Dermis blood vessel endothelial cell (primary cell): ENCODE measurements at regions not wholly inside any gene's neighbourhood (a gene's known extent, or its start where the extent isn't known, plus 50 kb on each side); places are given as distances from the start of the nearest gene placed in this dataset.

Source experiments
- DNase-seq: peaks from one replicate; pipeline ENCODE4 v3.0.0; 2010

DNA sequence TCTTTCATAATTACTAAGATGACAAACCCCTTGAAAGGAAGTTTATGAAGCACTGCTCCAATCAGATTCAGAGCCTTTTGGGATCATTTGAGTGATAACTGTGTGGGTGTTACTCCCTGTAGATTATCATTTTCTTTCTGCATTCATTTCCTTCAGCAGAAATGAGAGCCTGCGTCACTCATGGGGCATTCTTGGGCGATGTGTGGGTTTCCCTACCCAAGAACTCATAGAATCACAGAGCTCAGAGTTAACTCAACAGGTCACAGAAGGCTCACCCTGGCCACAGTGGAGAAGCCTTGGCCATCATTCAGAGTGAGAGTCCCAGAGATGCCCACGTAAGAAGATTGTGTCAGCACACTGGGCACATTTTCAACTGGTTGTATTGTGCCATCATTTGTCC is 401.9 kb downstream of the TLE4 start:
- DNase-seq: no peak

DNA sequence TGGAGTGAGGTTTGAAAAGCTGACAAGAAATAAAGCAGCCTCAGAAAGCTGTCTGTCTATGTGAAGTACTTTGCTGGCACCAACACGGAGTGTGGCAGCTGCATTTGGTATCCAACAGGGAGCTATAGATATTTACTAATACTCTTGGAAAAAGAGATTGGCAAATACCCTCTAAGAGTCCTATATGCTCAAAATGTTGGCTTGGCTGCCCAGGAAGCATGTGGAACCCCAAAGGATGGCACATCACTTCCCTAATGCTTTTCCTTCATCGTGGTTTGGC is 398.3 kb downstream of the TLE4 start:
- DNase-seq: no peak

DNA sequence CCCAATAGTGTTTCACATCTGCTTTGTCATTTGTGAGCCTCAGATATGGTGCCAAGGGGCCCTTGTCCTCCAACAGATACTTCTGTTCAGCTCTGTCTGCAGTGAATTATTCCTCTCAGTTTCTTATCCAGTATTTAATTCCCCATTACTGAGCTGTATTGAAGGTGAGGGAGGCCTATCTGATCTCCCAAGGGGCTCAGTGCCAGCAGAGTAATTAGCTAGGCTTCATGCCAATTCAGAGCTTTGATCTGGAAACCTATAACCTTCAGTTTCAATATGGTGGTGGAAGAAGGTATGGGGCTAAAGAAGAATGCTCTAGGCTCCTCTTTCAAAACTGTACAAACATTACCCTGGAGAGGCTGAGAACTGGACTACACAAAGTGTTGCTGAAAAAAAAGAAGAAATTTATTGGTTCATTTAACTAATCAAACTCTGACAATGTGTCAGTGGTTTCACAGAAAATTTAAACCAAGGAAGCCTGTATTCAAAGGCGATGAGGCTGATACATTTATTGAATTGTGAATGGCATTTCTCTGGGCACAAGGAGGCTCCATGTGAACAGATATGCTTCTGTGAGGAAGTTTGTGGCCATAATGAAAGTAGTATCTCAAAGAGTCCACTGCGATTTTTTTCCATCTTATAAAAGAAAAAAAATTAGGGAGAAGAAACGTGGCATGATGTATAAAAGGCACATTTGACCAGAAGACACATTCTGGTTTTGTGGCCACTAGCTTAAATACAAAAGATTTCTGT is 397.8 kb downstream of the TLE4 start:
- DNase-seq: no peak

DNA sequence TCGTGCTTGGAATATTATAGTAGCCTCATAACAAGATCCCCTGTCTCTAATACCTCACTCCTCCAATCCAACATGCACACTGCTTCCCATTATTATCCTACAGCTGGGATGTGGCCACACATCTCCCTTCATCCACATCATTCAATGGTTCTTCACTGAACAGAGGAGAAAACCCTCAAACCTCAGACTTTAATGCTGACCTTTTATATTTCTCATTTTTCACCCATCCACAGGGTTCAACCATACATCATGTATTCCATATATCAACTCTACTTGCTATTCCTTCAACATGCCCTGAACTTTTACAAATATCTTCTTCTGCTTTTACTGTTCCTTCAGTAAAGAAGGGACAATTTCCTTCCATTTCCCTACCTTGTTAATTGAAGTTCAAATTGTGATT is 396.8 kb downstream of the TLE4 start:
- DNase-seq: no peak

DNA sequence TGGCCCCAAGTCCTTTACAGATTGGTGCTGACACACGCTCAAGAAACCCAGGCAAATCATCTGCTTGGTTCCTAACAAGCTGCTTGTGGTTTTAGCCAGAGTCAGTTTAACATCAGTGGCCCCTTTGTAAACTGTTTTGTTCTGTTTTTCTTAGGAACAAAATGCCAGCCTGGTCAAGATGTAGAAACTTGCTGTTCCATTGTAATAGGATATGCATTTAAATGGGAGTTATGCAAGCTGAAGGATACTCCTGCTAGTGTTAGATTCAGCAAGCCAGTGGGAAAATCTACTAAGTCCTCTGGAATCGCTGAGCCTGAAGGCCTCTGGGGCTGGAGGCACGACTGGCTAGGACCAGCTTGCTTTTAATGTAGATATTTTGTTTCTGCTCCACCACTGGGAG is 391.1 kb downstream of the TLE4 start:
- DNase-seq: no peak

DNA sequence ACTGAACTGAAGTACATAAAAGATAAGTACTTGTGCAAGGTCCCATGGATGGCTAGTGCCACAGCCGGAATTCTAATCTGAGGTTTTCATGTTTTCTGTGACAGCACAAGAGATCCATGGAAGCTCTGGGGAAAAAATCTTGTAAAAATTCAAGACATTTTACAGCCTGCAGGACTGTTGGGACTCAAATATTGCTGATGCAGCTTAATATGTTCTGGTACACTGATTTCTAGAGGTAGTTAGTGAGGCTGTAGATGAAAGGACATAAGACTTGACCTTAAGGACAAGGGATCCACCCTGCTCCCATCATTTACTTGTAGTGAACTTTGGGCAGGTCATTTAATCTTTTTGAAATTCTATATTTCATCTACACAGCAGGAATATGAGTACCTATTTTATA is 390.4 kb downstream of the TLE4 start:
- no peak for DNase-seq

DNA sequence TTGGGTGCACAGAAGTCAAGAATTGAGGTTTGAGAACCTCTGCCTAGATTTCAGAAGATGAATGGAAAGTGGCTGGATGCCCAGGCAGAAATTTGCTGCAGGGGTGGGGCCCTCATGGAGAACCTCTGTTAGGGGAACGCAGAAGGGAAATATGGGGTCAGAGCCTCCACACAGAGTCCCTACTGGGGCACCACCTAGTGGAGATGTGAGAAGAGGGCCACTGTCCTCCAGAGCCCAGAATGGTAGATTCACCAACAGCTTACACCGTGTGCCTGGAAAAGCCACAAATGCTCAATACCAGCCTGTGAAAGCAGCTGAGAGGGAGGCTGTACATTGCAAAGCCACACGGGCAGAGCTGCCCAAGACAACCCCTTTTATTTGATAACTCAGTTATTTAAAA is 383.5 kb downstream of the TLE4 start:
- no peak for DNase-seq

DNA sequence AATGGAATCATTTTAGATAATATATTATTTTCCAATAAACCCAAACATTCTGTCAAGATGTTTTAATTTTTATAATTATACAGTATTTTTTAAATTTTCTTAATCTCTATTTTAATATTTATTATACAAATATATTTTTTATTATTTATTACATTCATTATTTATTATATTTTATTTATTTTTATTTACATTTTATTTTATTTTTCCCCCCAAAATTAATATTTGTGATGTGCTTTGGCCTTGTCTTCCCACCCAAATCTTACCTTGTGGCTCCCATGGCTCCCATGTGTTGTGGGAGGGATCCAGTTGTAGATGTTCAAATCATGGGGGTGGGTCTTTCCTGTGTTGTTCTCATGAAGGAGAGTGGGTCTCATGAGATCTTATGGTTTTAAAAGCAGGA is 382.1 kb downstream of the TLE4 start:
- DNase-seq: no peak

DNA sequence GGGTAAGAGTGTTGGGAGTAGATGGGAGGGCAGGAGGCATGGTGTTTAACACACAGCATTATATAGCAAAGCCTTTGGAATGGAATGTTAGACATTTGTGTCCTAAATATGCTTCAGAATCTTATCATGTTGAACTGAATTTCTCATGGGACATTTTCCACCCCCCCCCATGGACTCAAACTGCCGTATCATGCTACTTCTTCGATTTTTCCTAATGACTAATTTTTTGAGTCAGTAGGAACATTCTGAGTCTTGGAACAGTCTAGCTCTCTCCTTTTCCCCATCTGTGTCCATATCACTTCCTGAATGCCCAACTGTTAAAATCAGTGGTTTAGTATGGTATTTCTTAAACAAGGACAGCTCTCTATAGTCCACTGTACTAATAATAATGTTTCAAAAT is 380.6 kb downstream of the TLE4 start:
- DNase-seq: no peak

DNA sequence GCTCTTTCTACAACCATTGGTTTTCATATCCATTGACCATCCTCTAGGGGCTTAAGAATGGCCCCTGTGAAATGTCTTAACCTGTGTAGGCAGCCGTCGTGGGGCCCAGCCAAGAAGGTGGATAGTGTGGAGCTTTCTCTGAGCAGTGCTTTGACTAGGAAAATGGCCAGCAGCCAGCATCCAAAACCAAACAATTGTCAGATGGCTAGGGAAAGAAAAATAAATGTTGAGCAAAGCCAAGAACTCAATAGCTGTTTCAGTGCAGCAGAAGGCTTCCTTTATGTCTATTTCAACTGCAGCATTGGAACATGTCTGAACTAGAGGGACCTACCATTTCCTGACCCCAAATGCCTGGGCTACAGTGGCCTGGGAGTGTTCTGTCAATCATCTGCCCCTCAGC is 374.9 kb downstream of the TLE4 start:
- no peak for DNase-seq

DNA sequence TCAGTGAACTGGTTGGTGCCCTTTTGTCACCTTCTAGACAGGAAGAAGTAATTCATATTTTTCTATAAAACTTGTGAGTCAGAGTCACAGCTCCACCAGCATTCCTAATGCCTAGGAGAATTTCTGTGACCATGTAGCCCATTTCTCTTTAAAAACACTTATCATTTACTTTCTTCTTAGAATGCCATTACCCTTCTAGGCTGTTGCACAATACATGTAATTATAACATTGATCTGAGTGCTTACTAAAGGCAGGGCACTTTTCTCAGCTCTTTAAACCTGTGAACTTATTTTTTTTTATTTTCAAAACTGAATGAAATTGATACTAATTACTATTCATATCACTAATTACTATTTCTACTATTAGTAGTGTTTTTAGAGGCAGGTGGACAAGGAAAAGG is 373.7 kb downstream of the TLE4 start:
- no peak for DNase-seq

DNA sequence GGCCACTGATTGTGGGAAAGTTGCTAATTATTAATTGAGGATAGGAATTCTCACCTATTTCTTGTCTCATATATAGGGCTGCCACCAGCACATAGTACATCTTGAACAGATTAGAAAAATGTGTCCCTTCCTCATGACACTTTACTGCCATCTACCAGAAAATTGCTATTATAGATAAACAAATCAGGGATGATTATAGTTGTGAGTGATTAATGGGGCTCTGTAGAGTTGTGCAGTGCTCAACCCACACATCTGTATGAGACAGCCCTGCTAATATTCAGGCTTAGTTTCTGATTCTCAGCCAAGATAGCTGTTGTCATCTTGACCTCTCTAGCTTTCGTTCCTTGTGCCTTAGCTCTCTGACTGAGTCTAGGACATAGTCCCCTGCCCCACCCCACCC is 373.3 kb downstream of the TLE4 start:
- DNase-seq: no peak

DNA sequence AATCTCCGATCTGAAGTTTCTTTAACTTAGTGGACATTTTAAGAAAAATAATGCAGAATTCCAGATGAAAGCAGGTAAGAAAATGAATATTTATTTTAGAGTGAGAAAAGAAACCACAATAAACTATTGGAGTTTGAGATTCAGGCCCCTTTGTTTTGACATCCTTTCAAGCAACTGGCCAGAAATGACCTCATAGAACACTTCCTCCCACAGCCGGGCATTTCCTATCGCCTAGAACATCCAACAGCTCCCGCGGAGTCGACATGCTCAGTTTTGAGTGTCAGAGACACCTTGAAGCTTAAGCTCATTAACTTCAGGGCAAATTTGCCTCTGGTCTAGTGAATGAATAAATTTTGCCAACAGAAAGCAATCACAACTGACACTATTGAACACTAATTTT is 369.2 kb downstream of the TLE4 start:
- DNase-seq: peak; percentile 35

DNA sequence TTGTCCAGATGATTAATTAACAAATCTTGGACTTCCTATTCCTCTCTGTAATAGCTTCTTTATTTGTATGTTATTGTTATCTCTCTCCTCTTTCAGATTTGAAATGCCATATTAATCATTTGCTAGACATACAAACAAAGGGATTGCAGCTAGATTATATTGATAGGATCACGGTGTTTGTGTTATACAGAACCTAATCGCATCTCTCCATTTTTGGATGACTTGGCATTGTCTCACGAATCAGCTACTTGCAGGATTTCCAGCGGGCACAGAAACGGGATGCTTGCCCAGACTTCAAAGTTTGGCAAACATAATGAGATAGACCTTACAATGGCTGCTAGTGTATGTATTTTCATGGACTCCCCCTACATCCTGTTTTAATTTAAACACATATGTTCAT is 368.1 kb downstream of the TLE4 start:
- no peak for DNase-seq

DNA sequence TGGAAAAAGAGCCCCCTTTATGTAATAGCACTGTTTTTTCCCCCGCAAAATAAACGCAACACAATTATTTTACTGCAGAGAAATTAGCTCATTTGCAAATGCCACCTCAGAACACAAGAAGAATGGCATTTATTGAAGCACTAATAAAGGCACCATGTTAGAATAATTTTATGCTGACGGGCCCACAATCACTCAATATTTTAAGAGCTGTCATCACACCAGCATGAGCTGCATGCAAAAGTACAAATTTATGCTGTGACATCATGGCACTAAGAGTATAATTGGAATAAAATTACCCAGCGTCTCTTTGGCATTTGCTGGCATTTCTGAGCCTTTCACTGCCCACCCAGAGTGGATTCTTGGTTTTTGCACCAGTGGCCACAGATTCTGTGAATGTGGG is 364.6 kb downstream of the TLE4 start:
- DNase-seq: no peak

DNA sequence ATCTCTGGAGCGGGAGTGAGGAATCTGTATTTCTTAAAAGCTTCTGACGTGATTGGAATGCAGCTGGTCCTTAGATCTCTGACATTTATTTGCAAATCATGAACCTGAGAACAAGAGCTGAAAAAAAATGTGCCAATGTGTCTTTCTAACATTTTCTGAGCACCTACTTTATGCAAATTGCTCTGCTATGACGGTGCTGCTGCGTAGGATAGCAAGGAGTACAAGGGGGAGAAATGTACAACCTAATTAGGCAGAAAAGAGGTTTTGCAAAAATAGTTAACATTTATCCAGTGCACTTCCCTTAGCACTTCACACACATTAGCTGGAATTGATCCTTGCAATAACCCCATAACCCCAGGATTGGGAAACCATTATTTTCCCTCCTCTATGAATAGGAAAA is 357.5 kb downstream of the TLE4 start:
- no peak for DNase-seq

DNA sequence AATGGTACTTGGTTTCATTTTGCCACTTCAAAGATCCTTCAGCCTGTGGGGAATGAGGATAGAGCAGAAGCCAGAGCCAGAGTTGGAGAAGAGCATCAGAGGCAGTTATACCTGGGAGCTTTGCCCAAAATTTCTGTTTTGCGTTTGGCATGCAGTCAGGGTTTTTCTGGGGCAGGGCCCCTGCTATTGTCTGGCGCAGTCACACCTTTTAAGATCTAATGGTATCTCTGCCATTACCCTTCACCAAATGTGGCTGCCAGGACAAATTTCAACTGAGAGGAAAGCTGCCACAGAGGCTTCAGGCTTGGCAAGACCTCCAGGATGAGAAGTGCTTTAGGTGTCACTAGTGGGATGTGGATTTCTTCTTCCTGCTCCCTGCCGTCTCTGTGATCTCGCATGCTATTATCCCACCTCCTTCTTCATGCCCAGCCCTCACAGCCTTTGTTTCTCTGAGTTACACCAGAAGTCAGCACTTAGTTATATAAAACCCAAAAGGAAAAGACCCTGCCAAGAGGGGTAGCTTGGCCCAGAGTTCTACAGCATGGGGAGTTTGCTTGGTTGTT is 357.0 kb downstream of the TLE4 start:
- no peak for DNase-seq

DNA sequence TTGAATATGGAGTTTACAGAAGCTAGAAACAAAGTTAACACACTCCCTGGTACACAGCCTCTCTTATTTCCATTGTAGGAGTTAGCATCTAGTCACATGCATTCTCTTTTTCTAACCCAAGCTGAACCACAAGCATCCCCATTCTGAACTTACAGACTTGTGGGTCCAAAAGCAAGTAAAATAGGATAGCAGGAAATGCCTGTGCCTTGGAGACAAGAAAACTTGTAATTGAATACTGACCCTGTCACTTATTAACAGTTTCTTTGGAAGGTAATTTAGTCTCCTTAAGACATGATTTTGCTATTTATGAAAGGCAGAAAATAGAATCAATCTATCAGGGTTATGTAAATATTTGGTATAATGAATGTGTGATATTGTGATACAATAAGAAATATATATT is 353.6 kb downstream of the TLE4 start:
- no peak for DNase-seq

DNA sequence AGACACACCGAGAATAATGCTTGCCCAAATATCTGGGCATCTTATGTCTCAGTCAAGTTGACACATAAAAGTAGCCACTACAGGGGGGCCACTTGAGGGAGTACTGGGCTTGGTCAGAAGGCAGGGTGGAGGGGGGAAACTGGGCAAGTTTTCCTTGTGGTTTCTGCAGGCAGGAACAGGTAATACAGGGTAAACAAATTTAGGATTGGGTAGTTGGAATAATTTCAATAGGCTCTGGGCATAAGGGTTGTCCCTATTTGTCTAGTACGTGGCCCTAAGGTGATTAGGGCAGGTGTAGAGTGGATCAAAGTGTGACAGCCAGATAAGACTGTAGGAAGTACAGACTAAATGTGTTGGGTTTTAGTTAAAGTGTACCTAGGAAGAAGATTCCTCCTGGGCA is 353.1 kb downstream of the TLE4 start:
- no peak for DNase-seq

DNA sequence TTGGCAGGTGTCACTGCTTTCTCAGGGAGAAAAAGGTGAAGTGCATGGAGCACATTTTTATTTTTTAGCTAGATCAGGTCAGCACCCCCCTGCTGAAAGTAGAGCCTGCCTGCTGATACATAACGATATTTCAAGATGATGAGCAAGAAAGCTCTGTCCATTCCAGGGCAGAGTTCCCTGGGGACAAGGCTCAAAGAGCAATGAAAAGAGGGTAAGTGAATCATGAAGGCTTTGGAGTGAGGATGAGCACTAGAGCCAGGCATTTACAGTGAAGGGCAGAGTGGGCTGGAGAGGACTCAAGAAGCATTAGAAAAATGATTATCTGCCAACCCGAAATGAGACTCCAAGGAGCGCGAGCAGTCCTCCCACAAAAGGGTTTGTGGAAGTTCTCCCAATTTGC is 345.7 kb downstream of the TLE4 start:
- DNase-seq: no peak

DNA sequence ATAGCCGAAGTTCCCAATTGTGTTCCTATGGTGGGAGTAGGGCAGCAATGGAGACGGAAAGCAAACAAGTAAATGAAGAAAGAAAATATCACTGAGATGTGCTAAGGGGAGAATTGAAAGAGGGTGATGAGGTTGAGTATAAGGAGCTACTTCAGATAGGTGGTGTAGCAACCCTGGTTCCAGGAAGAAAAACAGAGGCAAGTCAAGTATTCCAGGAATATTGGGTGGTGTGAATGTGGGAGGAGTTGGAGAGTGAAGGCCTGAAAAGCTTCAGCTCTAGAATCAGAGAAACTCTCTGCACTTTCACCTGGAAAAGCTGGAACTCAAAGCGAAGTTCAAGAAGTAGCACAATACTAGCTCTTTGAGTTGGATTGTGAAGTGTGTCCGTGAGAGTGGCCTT is 342.1 kb downstream of the TLE4 start:
- no peak for DNase-seq

DNA sequence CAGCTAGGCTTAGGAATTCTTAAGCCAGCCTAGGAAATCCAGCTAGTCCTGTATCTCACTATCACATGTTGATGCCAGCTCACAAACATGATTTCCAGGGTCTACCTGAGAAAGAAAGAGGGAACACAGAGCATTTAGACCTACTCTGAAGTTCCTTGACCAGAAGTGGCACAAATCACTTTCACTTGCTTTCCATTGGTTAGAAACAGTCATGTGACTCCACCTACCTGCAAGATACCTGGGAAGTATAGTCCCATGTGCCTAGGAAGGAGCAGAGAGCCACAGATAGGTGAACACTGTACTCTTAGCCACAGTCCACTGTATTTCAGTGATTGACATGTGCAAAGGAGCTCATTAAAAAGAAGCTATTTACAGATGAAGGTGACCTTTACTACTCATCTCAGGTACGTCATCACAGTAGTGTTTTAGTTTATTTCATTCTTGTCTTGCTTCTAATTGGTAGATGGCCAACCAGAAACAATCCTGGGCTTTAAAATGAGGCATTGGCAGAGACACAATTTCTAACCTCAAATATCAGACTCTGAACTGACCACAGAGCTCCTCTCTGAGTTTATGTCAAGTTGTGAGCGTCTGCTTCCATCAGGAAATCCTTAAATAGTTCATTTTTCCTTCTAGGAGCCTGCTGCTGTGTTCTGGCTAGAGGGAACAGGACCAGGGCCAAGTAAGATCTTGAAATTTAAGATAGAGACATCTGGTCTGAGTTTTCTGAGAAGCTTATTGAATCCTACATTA is 340.7 kb downstream of the TLE4 start:
- DNase-seq: no peak

DNA sequence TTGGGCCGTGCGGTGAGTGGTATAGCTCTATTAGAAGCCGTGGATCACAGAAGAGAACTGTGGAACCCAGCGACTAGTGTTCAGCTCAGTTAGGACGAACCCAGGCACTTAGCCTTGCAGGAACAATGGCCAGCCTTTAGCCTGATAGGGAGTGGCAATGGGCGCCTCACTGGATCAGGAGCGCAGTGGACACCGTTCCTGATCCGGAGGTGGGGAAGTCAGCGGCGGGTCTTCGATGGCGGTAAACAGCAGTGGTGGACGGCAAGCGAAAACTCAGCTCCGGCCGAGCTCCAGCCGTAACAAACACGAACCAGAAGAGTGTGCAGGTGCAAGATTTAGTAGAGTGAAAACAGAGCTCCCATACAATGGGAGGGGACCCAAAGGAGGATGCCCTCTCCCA is 340.0 kb downstream of the TLE4 start:
- DNase-seq: no peak

DNA sequence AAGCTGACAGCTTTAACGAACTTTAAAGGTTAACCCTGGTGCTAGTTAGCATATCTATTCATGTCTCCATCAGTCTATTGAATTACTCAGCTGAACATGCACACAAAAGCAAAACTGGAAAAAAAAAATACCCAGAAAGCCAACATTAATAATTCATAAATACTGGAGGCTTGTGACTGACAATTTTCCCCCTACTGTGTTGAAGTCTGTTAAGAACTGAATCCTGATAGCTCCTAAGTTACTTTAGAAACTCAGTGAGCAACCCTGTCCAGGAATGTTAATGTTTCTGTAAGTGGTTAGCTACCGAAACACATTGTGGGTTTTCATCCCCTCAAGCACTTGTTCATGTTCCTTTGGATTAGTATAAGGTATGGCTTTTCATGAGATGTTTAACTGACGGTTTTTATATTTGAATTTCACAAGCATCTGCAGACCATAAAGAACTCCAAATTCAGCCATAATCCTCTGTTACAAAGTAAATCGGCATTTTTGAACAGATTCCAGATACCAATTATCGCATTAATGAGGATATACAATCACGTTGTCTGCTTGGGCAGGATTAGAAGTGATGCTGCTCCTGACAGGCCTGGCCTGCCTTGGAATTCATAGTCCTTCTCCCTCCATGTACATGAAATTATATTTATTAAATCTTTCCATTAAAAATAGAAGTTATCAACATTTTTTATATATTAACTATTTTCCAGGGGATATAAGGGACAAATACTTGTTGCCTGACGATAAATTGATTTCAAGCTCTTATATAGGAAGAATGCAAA is 331.2 kb downstream of the TLE4 start:
- no peak for DNase-seq
